NOMO-1 treated with dmso at 0.1 percent for 144 hours (cell line): ENCODE measurements at regions not wholly inside any gene's neighbourhood (a gene's known extent, or its start where the extent isn't known, plus 50 kb on each side); places are given as distances from the start of the nearest gene placed in this dataset.
"Not testable (repeated sequence)": the region's sequence is repeated elsewhere in the genome, so short reads cannot be mapped to it uniquely, and the experiment has no call there.

Source experiments
- DNase-seq: peaks from one replicate; lab custom pipeline; 2025; ENCODE audit not compliant: unreplicated experiment; lab: John Stamatoyannopoulos, UW

- DNase-seq: no peak
Measured at GRCh38 chr17:33990943-33991706, 264.0 kb upstream of the CCL2 start.

- DNase-seq: no peak
Measured at GRCh38 chr17:33992113-33992512, 263.0 kb upstream of the CCL2 start.

GRCh38 chr17:34000639-34001038, 254.4 kb upstream of the CCL2 start:
- DNase-seq: no peak

- no peak for DNase-seq
Measured at GRCh38 chr17:34001246-34001645, 253.8 kb upstream of the CCL2 start.

GRCh38 chr17:34006126-34006525, 249.0 kb upstream of the CCL2 start:
- DNase-seq: no peak

GRCh38 chr17:34008125-34008524, 247.0 kb upstream of the CCL2 start:
- no peak for DNase-seq

GRCh38 chr17:34009912-34010311, 245.2 kb upstream of the CCL2 start:
- no peak for DNase-seq

- no peak for DNase-seq
Measured at GRCh38 chr17:34010534-34010933, 244.6 kb upstream of the CCL2 start.

- no peak for DNase-seq
Measured at GRCh38 chr17:34011599-34011998, 243.5 kb upstream of the CCL2 start.

GRCh38 chr17:34012709-34013375, 242.2 kb upstream of the CCL2 start:
- no peak for DNase-seq

GRCh38 chr17:34015253-34015652, 239.8 kb upstream of the CCL2 start:
- DNase-seq: no peak

GRCh38 chr17:34024386-34024785, 230.7 kb upstream of the CCL2 start:
- DNase-seq: no peak

GRCh38 chr17:34024806-34025551, 230.1 kb upstream of the CCL2 start:
- no peak for DNase-seq

GRCh38 chr17:34030601-34031000, 224.5 kb upstream of the CCL2 start:
- DNase-seq: not testable (repeated sequence)

GRCh38 chr17:34032305-34032704, 222.8 kb upstream of the CCL2 start:
- DNase-seq: not testable (repeated sequence)

- not testable (repeated sequence) for DNase-seq
Measured at GRCh38 chr17:34038786-34039185, 216.3 kb upstream of the CCL2 start.

- not testable (repeated sequence) for DNase-seq
Measured at GRCh38 chr17:34039213-34039612, 215.9 kb upstream of the CCL2 start.

GRCh38 chr17:34039759-34040555, 215.1 kb upstream of the CCL2 start:
- DNase-seq: not testable (repeated sequence)

GRCh38 chr17:34045990-34046389, 209.1 kb upstream of the CCL2 start:
- DNase-seq: no peak

- DNase-seq: no peak
Measured at GRCh38 chr17:34051046-34051445, 204.0 kb upstream of the CCL2 start.

GRCh38 chr17:34054495-34054894, 200.6 kb upstream of the CCL2 start:
- no peak for DNase-seq
